ENCODE measurements at regions not wholly inside any gene's neighbourhood (a gene's known extent, or its start where the extent isn't known, plus 50 kb on each side); places are given as distances from the start of the nearest gene placed in this dataset.
"Not testable (repeated sequence)": the region's sequence is repeated elsewhere in the genome, so short reads cannot be mapped to it uniquely, and the experiment has no call there.

- no peak for DNase-seq (ENCODE audit: low read depth)
Observed at GRCh38 chr10:20399772-20400171, 497.3 kb downstream of the NEBL start.

- no peak for DNase-seq (ENCODE audit: low read depth)
Observed at GRCh38 chr10:20396701-20397100, 500.4 kb downstream of the NEBL start.

- no peak for DNase-seq (ENCODE audit: low read depth)
Observed at GRCh38 chr10:20396205-20396604, 500.9 kb downstream of the NEBL start.

GRCh38 chr10:20391629-20392028, 505.5 kb downstream of the NEBL start:
- no peak for DNase-seq (ENCODE audit: low read depth)

GRCh38 chr10:20381761-20382160, 515.4 kb downstream of the NEBL start:
- DNase-seq (ENCODE audit: low read depth) = no peak

GRCh38 chr10:20380401-20380800, 516.7 kb downstream of the NEBL start:
- DNase-seq (ENCODE audit: low read depth) = no peak

GRCh38 chr10:20372748-20373147, 524.4 kb downstream of the NEBL start:
- no peak for DNase-seq (ENCODE audit: low read depth)

GRCh38 chr10:20370977-20371533, 526.1 kb downstream of the NEBL start:
- DNase-seq (ENCODE audit: low read depth) = not testable (repeated sequence)

GRCh38 chr10:20369863-20370736, 527.0 kb downstream of the NEBL start:
- DNase-seq (ENCODE audit: low read depth) = no peak

GRCh38 chr10:20363684-20364083, 533.4 kb downstream of the NEBL start:
- DNase-seq (ENCODE audit: low read depth) = no peak

- no peak for DNase-seq (ENCODE audit: low read depth)
Observed at GRCh38 chr10:20355915-20356314, 539.7 kb downstream of the PLXDC2 start.

GRCh38 chr10:20355011-20355410, 538.8 kb downstream of the PLXDC2 start:
- no peak for DNase-seq (ENCODE audit: low read depth)

GRCh38 chr10:20354166-20354565, 537.9 kb downstream of the PLXDC2 start:
- no peak for DNase-seq (ENCODE audit: low read depth)

- DNase-seq (ENCODE audit: low read depth) = no peak
Observed at GRCh38 chr10:20350509-20350908, 534.3 kb downstream of the PLXDC2 start.

GRCh38 chr10:20343036-20343435, 526.8 kb downstream of the PLXDC2 start:
- DNase-seq (ENCODE audit: low read depth) = no peak

Measured in GM04503 (cell line).